HepG2 (cell line): ENCODE measurements at regions not wholly inside any gene's neighbourhood (a gene's known extent, or its start where the extent isn't known, plus 50 kb on each side); places are given as distances from the start of the nearest gene placed in this dataset.

Experiments used
- ATAC-seq: fragments of 200-7000 bp; cut with Tn5 transposase; 3 replicates; pipeline ENCODE4 v1.9.1; 2020; ENCODE audit warnings: mild to moderate bottlenecking, moderate library complexity
- BruUV-seq: library from RNA; stranded (reverse); fragments of 400-500 nt; replicated peaks from 2 replicates; lab custom pipeline; 2021; lab: Mats Ljungman, UMichigan
- CTCF ChIA-PET: fragments of 300-600 bp; formaldehyde crosslinking; extraction: SDS; loops from one replicate; lab custom pipeline; 2021; ENCODE audit warnings: low total read pairs, inconsistent platforms, low intra/inter-chr PET ratio; lab: Yijun Ruan, JAX
- POLR2A ChIA-PET: fragments of 350-600 bp; sonication (Branson Sonifier 250); formaldehyde crosslinking; loops from one replicate; lab custom pipeline; 2020; ENCODE audit warnings: antibody characterized with exemption, inconsistent platforms; lab: Yijun Ruan, JAX
- DNase-seq: peaks from one replicate; pipeline ENCODE4 v3.0.0-alpha.2; 2015; ENCODE audit warnings: low spot score
- FAIRE-seq: peaks from 3 replicates; lab custom pipeline; 2011; peaks lifted over from hg19 to GRCh38; lab: Jason Lieb, UNC
- H2AFZ ChIP-seq: one replicate; pipeline ENCODE4 v1.6.1; 2011; ENCODE audit warnings: low read length, inconsistent platforms
- H3K27ac ChIP-seq: fragments of 300-600 bp; 3 replicates; pipeline ENCODE4 v1.8.0; 2011; ENCODE audit warnings: mixed run types, mild to moderate bottlenecking, mixed read lengths, low read length, inconsistent platforms; ENCODE audit not compliant: insufficient read depth; ENCODE audit errors: extremely low read length
- H3K27me3 ChIP-seq, 2 experiments: fragments of 200-600 bp in 1 of 2; 2 replicates in 1 of 2; 3 replicates in 1 of 2; pipeline versions ENCODE4 v1.6.0 to v1.8.0; 2011; ENCODE audit warnings: low read length in 2 of 2, mild to moderate bottlenecking in 2 of 2, moderate library complexity in 2 of 2, inconsistent platforms in 1 of 2; ENCODE audit not compliant: insufficient read depth in 2 of 2, control insufficient read depth in 1 of 2
- H3K36me3 ChIP-seq, 2 experiments: fragments of 200-600 bp in 1 of 2; replicated peaks in 1 of 2; 2 replicates in 1 of 2; 3 replicates in 1 of 2; pipeline versions ENCODE4 v1.5.1 to v1.8.0; 2011; ENCODE audit warnings: low read length in 2 of 2, inconsistent platforms in 1 of 2; ENCODE audit not compliant: insufficient read depth in 2 of 2, control insufficient read depth in 1 of 2
- H3K4me1 ChIP-seq: 2 replicates; pipeline ENCODE4 v1.5.1; 2012; ENCODE audit warnings: low read length, inconsistent platforms; ENCODE audit not compliant: insufficient read depth
- H3K4me2 ChIP-seq: 2 replicates; pipeline ENCODE4 v1.6.0; 2011; ENCODE audit warnings: low read depth, low read length, inconsistent platforms
- H3K4me3 ChIP-seq, 3 experiments: fragments of 200-600 bp in 1 of 3; sonication (generic), shearing (Covaris generic) in 1 of 3; replicated peaks in 1 of 3; 2 replicates each; pipeline ENCODE4 v1.5.1; 2011 to 2016; ENCODE audit warnings: low read length in 3 of 3, inconsistent platforms in 2 of 3, low read depth in 2 of 3, mild to moderate bottlenecking in 2 of 3, control low read depth in 1 of 3, mixed read lengths in 1 of 3; ENCODE audit not compliant: insufficient read depth in 1 of 3
- H3K79me2 ChIP-seq: one replicate; pipeline ENCODE4 v1.6.1; 2011; ENCODE audit warnings: low read length, inconsistent platforms; ENCODE audit not compliant: insufficient read depth
- H3K9ac ChIP-seq: 2 replicates; pipeline ENCODE4 v1.6.0; 2011; ENCODE audit warnings: mild to moderate bottlenecking, low read depth, low read length, inconsistent platforms; ENCODE audit not compliant: insufficient read depth
- H3K9me3 ChIP-seq: 2 replicates; pipeline ENCODE4 v1.5.1; 2012; ENCODE audit warnings: mild to moderate bottlenecking, low read length
- H4K20me1 ChIP-seq: 2 replicates; pipeline ENCODE4 v1.6.0; 2011; ENCODE audit warnings: inconsistent platforms, mild to moderate bottlenecking, low read length, moderate library complexity; ENCODE audit not compliant: insufficient read depth
- GATA4 ChIP-seq: sonication (generic); IDR thresholded peaks from 2 replicates; pipeline ENCODE4 v1.6.1; 2016; ENCODE audit warnings: antibody characterized with exemption, low read depth, borderline replicate concordance
- GTF2F1 ChIP-seq: fragments of 150-350 bp; IDR thresholded peaks from 2 replicates; pipeline ENCODE4 v1.6.1; 2014; ENCODE audit warnings: low read length
- HBP1 ChIP-seq: IDR thresholded peaks from 2 replicates; pipeline ENCODE4 v1.6.1; 2016; ENCODE audit warnings: low read depth, control low read depth
- TP53 ChIP-seq: sonication (generic); formaldehyde crosslinking; conservative IDR thresholded peaks from 2 replicates; pipeline ENCODE4 v1.4.0; 2020; ENCODE audit warnings: missing genetic modification reagents
- ZBTB26 ChIP-seq: IDR thresholded peaks from 2 replicates; pipeline ENCODE4 v1.6.1; 2016; ENCODE audit warnings: missing compliant biosample characterization, missing genetic modification reagents, borderline replicate concordance
- ZBTB38 ChIP-seq: sonication (generic); formaldehyde crosslinking; IDR thresholded peaks from 2 replicates; pipeline ENCODE4 v1.5.1; 2020; ENCODE audit warnings: mild to moderate bottlenecking, missing genetic modification reagents
- ZNF10 ChIP-seq: sonication (generic); formaldehyde crosslinking; IDR thresholded peaks from 2 replicates; pipeline ENCODE4 v1.4.0; 2020; ENCODE audit warnings: mild to moderate bottlenecking, low read depth, missing genetic modification reagents, borderline replicate concordance
- ZNF34 ChIP-seq: sonication (generic); formaldehyde crosslinking; IDR thresholded peaks from 2 replicates; pipeline ENCODE4 v1.4.0; 2020; ENCODE audit warnings: mild to moderate bottlenecking, missing genetic modification reagents, borderline replicate concordance
- ZNF546 ChIP-seq: sonication (generic); formaldehyde crosslinking; conservative IDR thresholded peaks from 2 replicates; pipeline ENCODE4 v1.8.1; 2023; ENCODE audit warnings: mild to moderate bottlenecking, missing genetic modification reagents
- ZNF792 ChIP-seq: IDR thresholded peaks from 2 replicates; pipeline ENCODE4 v1.6.1; 2016
- ZNF839 ChIP-seq: sonication (generic); formaldehyde crosslinking; IDR thresholded peaks from 2 replicates; pipeline ENCODE4 v1.4.0; 2020; ENCODE audit warnings: missing genetic modification reagents, mild to moderate bottlenecking, borderline replicate concordance
- WGBS: methylation state at CpG from one replicate; pipeline ENCODE4 v1.1.6; 2017; ENCODE audit warnings: low lambda C conversion rate; 5-methylcytosine and 5-hydroxymethylcytosine counted together
- in situ Hi-C: cut with HindIII; loops from 2 replicates; pipeline ENCODE4 v1.10.0; 2017; ENCODE audit warnings: low pct_unique_long_range_greater_than_20kb; ENCODE audit not compliant: extremely low pct_ligation_motif_present
- intact Hi-C: fragments of 100-400 bp; cut with micrococcal nuclease; formaldehyde crosslinking; loops from one replicate; pipeline ENCODE4 v1.10.0; 2022; ENCODE audit not compliant: unreplicated experiment

GRCh38 chr15:26070095-26070532 is 207.0 kb upstream of the ATP10A start:
- no peak overlapping the region for H3K9ac ChIP-seq
- 24% methylated on average over 8 of the region's 8 CpGs for WGBS

More at GRCh38 chr15:26070095-26070532, 207.0 kb upstream of the ATP10A start:
- no peaks in the 10 kb centered on the region for H3K79me2 ChIP-seq
- intact Hi-C loops: no loop called here
- peaks cover 3% of the 10 kb centered on the region; the same call in 1 of the 2 replicates for H3K9me3 ChIP-seq
- no peak for DNase-seq
- CTCF ChIA-PET: no interaction called here
- in situ Hi-C loops: no loop called here
- H3K36me3 ChIP-seq: no peaks in the 10 kb centered on the region
- no TSS peak for BruUV-seq
- H4K20me1 ChIP-seq: no peaks in the 10 kb centered on the region
- no peak overlapping the region for H3K4me3 ChIP-seq
- H3K27me3 ChIP-seq: no peaks in the 10 kb centered on the region
- no peak overlapping the region for H3K27ac ChIP-seq
- H3K4me2 ChIP-seq: no peak overlapping the region
- H3K4me1 ChIP-seq: no peaks in the 10 kb centered on the region
- no peak for ATAC-seq
- FAIRE-seq: no peak
- no peak overlapping the region for H2AFZ ChIP-seq
- TF ChIP-seq ZNF10 (CRISPR knock-in tag) (no peak), ZBTB38 (CRISPR knock-in tag) (no peak), HBP1 (CRISPR knock-in tag) (no peak), ZBTB26 (CRISPR knock-in tag) (no peak), ZNF34 (no peak), ZNF546 (CRISPR knock-in tag) (no peak), TP53 (CRISPR knock-in tag) (no peak), GTF2F1 (no peak), GATA4 (no peak), ZNF792 (CRISPR knock-in tag) (no peak), ZNF839 (CRISPR knock-in tag) (no peak)
- POLR2A ChIA-PET: no interaction called here
